HG03469 (cell line): ENCODE measurements at regions not wholly inside any gene's neighbourhood (a gene's known extent, or its start where the extent isn't known, plus 50 kb on each side); places are given as distances from the start of the nearest gene placed in this dataset.

Experiments
- ATAC-seq: cut with Tn5 transposase; IDR thresholded peaks from one replicate; pipeline ENCODE4 v1.9.1; 2021; ENCODE audit warnings: mild to moderate bottlenecking, moderate library complexity, moderate number of reproducible peaks; ENCODE audit not compliant: unreplicated experiment

DNA sequence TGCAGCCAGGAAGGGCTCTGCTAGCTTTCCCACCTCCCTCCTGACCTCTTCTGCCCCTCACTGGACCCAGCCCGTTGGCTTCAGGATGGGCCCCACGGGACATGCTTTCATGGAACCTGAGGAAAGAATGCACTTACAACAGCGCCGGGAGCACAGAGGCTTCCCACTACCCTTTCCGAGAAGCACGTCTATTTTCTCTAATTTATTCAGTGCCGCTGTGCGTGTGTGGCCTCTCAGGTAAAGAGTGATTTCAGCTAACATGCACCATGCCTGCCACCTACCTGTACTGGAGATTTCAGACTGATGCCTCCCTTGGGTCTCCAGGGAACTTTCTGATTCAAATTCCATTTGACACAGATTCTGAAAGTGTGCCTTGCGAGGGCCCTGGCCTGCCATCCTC, 140.1 kb downstream of the CYLD start:
- ATAC-seq: no peak

DNA sequence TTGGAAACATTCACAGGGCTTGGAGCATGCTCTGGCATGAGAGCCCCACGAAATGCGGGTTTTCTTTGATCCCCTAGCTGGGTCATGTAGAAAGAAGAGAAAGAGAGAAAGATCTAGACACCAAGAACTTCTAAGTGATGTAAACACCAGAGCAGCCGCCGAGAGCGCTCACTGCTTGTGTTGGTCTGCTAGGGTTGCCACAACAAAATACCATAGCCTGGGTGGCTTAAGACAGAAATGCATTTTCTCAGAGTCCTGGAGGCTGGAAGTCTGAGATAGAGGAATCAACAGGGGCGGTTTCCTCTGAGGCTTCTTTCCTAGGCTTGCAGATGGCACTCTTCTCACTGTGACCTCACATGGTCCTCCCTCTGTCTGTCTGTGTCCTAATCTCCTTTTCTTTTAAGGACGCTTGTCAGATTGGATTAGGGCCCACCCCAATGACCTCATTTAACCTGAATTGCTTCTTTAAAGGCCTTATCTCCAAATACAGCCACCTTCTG, 139.5 kb downstream of the CYLD start:
- no peak for ATAC-seq

DNA sequence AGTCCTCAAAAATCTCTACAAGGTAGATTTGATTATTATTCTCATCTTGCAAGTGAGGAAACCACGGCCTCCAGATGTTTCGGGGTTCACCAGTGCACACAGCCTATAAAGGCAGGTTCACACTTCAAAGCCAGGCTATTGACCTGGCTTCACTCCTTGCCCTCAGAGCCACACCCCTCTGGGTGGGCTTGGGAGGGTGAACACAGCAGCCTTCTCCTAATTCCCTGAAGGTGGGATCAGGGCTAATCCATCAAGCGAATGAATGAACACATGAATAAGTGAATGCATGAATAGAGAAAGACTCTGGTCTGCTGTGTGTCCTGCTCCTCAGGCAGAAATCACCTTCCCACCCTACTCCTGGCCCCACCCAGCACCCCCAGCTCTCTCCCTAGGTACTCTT, 139.0 kb downstream of the CYLD start:
- ATAC-seq: no peak

DNA sequence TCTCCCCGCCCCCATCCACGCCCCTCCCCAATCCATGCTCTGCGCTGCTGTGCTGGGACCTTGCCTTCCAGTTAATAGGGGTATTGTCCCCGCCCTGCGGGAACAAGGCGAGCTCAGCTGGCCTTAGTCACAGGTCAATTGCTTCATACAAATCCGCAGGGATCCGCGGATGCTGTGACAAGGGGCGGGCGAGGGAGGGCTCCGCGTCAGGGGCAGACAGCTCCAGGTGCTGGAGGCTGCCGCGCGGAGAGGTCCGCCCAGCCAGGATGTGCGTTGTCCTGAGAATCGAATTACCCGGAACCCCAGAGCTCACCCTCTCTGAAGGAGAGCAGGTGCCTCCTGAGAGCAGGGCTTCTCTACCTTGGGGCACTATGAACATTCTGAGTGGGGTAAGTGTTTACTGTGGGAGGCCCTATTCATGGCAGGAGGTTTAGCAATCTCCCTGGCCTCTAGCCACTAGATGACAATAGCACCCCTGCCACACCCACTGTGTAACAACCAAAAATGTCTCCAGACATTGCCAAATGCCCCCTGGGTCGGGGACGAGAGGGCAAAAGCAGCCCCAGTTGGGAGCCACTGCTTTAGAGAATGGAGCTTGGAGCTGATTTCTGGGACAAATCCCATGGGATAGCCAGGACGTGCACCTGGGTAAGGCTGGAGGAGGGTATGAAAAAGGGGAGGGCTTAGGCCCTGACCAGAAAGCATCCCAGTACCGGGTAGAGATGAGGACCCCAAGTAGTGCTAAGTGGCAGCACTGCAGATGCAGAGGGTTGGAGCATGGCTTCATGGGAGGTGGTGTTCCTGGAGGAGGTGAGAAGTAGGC, 138.2 kb downstream of the CYLD start:
- no peak for ATAC-seq

DNA sequence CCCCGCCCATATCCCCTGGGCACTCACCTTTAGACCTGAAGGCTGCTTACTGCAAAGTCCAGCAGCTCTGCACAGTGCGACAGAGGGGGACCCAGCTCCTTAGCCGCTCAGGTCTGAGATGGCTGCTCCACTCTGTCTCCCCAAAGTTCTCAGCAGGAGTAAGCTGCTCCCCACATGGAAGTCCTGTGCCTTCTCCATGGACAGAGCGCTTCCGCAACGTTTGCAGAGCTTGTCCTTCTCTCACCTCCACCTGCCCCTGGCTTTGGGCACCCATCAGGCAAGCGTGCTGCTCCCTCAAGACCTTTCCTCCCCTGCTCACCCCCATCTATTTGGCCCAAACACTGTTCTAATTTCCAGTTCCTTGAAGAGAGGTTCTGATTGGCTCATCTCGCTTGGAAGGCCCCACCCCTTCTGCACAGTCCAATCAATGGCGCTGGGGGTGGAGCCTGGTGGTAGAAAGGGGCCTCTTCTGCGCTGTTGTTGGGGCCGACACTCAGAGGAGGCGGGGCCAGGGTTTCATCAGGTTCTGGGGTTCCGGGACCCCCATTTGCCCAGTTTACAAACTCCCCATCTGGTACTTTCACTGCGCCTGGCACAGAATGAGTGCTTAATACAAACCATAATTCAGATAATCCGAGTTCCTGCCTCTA, 137.2 kb downstream of the CYLD start:
- ATAC-seq: no peak

DNA sequence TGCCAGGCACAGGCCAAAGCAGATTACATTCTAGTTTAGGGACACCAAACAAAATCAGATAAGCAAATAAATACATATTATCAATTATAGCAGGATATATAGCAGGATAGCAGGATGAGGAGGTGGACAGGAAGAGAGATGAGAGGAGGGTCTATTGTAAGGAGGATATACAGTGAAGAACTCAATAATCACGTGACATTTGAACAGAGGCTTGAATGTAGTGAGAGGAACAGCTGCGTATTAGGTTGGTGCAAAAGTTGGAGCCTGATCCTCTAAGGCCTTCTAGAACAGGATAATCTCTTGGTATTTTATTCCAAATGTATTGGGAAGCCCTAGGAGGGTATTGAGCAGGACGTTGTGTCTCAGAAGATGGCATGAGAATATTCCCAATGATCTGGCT, 136.7 kb downstream of the CYLD start:
- no peak for ATAC-seq

DNA sequence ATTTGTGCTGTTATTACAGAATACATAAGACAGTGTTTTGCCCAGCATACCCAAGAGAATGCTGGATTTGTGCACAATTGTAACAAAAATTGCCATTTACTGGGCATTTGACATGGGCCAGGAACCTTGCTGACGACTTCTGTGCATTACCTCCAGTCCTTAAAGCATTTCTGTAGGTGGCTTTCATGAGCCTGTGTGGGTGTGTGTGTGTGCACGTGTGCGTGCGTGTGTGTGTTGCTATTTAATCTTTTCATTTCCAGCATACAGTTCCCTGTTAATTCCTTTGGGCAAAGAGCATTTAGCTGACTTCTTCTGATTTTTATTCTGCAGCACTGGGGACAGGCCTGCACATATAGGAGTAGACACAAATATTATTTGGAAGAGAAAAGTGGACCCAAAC, 134.4 kb downstream of the CYLD start:
- ATAC-seq: no peak

DNA sequence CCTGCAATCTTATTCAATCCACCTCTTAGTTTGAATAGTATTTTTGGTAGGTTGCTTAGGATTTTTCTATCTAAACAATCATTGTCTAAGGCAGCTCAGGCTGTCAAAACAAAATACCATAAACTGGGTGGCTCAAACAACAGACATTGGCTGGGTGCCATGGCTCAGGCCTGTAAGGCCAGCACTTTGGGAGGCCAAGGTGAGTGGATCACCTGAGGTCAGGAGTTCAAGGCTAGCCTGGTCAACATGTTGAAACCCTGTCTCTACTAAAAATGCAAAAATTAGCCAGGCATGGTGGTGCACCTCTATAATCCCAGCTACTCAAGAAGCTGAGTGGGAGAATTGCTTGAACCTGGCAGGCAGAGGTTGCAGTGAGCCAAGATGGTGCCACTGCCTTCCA, 126.7 kb downstream of the CYLD start:
- ATAC-seq: no peak

DNA sequence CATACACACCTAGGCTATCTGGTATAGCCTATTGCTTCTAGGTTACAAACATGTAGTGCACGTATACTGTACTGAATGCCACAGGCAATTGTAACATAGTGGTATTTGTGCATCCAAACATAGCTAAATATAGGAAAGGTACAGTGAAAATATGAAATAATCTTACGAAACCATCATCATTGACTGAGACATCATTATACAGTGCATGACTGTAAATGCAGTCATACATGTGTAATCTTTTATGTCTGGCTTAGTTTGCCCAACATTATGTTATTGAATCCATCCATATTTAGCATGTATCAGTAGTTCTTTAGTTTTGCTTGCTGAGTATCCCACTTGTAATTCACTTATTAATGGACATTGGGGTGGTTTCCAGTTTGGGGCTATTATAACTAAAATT, 124.9 kb downstream of the CYLD start:
- no peak for ATAC-seq

DNA sequence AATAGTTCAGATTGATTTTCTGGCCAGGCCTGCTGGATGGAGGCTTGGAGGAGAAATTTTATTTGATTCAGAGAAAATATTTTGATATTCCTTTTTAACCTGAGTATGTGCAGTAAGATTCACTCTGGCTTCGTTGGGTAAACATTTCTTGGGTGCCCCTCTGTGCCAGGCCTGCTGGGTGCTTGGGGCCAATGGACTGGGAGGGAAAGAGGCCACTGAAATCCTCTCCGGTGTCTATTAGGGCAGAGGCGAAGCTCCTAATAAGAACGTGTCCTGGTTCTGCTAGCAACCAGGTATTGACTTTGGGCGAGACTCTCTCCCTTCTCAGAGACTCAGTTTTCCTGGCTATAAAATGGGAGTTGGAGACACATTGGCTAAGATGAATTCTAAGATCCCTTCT, 122.5 kb downstream of the CYLD start:
- ATAC-seq: no peak

DNA sequence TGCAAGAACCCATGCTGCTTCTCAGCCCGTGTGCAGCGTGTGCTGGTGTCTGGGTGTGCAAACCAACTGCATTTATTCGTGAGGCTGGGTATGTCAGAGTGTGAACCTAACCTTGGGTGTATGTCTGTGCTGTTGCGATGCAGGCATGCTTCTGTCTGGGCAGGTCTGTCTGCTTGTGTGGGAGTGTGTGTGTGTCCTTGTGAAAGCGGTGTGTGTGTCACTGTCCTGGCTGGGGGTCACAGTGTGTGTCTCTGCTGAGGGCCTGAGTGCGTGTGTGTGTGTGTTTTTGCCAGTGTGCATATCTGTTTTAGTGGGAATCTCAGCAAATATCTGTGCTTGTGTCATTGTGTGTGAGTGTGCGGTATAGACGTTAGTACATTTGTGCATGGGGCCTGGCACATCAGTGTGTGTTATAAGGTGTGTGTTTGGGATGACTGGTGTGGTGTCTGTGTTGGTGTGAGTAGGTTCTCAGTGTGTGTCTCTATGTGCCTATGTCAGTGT, 121.8 kb downstream of the CYLD start:
- ATAC-seq: no peak

DNA sequence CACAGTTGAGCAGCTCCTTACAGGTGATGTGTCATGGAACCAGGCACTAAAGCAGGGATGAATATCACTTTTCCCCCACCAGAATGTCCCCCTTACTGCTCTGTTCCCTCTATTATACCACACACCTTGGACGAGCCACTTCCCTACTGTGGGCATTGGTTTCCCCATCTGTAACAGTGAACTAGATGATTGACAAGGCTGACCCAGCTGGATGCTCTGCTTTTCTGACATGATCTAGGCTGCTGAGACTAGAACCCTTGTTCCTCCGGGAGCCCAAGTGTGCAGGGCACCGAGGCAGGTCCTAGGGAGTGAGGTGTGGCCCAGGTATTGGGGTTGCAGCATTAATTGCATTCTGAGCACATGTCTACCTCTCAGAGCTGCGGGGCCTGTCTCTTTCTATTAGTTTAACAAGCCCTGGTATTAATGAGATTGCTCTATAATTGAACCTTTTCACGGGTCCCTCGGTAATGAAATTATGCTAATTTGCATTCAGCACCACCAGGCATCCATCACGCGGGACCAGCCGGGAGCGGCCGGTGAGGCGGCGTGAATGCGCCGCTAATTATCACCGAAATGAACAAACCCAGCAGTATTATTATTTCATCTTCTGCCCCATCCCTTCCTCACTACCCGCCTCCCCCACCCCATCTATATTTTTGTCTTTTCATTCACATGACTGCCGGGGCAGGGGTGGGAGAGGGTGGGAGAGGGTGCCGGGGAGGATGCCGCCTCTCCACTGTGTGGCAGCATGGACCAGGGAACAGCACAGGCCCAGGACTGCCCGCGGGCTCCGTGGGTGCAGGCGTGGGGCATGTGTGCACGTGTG, 121.1 kb downstream of the CYLD start:
- no peak for ATAC-seq

DNA sequence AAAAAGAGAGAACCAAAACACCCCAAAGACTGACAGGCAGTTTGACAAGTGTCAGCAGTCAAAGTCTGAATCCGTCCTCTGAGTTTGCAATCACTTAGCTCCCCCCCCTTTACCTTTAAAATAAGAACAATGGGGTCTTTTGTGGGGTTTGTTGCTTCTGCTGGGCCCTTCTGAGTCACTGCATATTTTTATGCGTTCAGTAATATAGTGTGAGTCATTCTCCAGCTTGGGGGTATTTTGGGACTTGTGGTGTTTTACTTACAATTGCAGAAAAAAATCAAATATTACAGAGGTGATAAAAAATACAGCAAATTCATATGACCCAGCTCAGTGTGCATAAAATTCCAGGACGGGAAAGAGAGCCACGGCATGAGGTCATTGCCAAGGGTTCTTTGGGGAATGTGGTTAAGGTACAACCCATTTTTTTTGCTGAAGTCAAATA, 120.1 kb downstream of the CYLD start:
- no peak for ATAC-seq

DNA sequence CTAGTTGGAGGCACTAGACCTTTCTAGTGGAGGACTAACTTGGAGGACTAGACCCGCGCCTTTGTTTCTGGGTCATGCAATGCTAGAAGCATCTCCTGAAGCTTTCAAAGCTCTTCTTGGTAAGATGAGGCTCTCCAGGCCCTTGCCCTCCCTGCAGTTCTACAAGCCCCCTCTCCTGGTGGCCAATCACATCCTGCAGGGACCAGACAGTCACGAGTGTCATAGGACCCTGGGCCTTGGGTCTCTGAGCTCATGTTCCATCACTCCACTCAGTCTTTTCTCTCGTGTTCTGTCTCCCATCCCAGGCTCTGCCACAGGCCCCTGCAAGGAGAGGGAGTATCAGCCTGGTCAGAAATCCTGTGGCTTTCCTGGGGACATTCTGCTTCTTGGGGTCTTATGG, 119.6 kb downstream of the CYLD start:
- ATAC-seq: no peak

DNA sequence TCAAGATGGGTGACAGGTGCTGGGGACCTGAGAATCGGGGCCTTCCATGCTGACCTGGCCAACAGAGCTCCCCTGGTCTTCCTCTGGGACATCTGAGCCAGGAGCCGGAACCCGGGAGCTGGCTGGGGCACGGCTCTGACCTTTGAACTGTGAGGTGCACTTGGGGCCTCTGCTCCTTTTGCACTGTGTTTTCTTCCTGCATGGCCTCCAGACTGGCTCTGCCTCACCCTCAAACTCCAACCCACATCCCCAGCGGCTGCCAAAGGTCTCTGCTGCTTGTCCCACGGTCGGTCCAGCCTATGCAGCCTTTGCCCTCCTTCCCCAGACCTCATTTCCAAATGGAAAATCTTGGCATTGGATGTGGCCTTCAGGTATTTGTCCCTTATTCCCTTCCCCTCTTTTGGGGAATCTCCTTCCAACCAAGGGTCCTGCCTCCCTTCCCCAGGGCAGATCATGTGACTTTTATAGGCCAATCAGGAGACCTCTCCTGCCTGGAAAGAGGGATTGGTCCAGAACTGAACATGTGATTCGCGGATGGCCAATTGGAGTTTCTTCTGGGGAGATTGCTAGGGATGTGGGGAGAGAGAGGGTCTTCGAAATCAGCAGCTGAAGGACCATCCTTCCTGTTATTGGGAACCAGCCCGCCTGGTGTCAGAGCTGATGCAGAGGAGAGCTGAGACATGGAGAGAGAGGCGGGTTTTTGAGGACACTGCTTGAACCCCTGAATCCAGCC, 117.9 kb downstream of the CYLD start:
- no peak for ATAC-seq

DNA sequence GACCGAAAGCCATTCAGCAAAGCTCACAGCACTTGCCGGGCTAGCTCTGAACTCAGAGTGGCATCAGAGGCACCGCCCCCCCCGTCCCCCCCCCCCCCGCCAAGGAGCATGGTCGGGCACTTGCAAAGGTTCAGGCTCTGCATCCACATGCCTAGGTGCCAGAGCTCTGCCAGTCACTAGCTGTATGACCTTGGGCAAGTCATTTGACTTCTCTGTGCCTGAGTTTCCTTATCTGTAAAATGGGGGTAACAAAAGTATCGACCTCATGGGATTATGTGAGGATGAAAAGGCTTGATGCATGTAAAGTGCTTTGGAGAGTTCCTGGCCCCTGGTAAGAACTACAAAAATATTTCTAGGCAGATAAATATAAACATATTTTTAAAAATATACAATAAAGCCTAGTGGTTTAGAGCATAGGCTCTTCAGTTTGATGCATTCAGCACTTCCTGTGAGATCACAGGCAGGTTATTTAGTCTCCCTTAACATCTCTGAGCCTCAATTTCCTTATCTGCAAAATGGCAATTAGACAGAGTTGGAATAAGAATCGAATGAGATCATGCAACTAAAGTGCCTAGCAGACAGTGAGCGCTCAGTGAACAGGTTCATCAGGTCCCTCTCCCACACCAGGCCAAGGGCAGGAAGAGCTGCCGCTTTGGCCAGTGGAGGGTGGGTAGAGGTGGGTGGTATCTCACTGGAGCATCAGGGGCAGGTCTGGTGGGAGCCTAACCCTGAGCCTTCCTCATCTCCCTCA, 117.2 kb downstream of the CYLD start:
- ATAC-seq: no peak

DNA sequence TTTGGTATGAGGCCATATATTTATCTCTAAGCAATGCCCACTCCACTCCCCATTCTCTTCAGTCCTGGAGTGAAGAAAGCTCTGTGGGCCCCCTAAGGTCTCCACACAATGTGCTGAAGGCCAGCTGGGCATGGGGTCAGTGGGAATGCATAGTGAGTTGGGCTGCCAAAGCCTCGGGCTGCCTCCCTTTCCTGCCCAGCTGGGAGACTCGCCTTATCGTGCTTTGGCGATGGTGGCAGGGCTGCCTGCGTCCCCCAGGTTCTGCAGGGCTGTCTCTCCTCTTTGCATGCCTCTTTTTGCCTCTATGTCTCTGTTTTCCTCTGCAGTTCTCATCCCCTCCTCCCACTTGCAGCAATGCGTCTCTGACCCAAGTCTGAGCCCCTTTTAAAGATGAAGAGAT, 116.5 kb downstream of the CYLD start:
- no peak for ATAC-seq

DNA sequence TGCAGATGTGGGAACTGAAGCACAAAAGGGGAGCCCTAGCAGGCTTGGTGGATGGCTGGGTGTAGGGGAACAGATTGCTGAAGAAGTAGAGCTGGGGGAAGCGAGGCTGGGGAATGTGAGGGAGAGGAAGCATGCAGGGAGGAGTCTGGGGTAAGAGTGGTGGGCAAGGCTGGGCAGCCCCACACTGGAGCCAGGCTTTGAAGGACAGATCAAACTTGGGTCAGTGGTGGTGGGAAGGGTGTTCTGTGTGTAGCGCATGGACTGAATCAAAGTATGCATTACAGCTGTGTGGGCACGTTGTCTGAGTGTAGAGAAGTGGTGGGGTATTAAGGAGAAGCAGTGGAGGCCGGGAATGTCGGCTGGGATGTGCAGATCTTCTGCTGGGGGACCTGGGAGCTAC, 116.0 kb downstream of the CYLD start:
- ATAC-seq: no peak

DNA sequence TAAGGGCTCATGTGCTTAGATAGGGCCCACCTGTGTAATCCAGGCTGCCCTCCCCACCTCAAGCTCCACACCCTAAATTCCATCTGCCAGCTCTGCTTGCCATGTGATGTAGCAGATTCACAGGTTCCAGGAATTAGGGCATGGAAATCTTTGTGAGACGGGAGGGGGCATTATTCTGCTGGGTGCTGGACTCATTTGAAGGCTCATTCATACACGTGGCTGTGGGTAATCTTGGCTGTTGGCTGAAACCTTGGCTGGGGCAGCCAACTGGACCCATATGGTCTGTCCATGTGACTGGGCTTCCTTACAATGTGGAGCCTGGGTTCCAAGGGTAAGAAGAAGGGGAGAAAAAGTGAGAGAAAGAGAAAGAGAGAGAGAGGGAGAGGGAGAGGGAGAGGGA, 115.1 kb downstream of the CYLD start:
- ATAC-seq: no peak

DNA sequence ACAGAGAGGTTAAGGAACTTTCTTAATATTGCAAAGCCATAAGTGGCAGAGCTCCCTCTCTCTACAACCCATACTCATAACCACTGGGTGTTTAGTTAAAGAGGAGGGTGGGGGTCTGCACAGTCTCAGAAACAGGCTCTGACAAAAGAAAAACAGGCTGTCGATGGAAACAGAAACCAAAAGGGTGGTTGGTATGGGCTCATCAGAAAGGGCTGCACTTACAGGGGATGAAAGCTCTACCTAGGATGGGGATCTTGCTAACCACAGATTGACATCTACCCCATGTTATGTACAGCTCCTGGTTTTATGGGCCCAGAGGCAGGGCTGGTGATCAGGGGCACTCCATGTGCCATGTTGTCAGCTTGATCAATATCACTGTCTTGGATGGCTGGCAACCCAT, 111.4 kb downstream of the CYLD start:
- no peak for ATAC-seq
